Epidermal melanocyte (primary cell): ENCODE measurements at regions not wholly inside any gene's neighbourhood (a gene's known extent, or its start where the extent isn't known, plus 50 kb on each side); places are given as distances from the start of the nearest gene placed in this dataset.

ENCODE experiments used
- DNase-seq: peaks from one replicate; pipeline ENCODE4 v3.0.0; 2011; ENCODE audit warnings: low spot score; ENCODE audit not compliant: insufficient read length

DNA sequence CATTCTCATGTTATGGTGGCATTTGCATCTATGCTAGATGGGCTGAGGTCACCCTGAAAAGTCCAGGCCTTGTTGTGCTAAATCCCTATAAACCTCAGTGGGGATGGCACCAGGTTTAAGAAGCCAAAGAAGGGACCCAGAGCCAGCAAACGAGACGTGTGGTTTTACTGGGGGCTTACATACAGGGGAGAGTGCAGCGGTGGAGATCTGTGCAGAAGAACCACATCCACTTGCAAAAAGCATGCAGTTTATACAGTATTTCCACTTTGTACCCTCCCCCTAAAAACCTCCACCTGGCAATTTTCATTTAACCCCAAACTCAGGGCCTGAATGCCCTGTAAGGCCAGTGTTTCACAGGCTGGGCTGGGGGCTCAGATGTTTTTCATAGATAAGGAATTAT lies 134.9 kb upstream of the GATB start:
- no peak for DNase-seq

- no peak for DNase-seq
Observed at GRCh38 chr4:151894246-151894645, 133.4 kb upstream of the GATB start.

- no peak for DNase-seq
Observed at GRCh38 chr4:151888367-151888866, 127.6 kb upstream of the GATB start.

- no peak for DNase-seq
Observed at GRCh38 chr4:151887816-151888180, 127.0 kb upstream of the GATB start.

GRCh38 chr4:151887031-151887815 lies 126.4 kb upstream of the GATB start:
- no peak for DNase-seq

DNA sequence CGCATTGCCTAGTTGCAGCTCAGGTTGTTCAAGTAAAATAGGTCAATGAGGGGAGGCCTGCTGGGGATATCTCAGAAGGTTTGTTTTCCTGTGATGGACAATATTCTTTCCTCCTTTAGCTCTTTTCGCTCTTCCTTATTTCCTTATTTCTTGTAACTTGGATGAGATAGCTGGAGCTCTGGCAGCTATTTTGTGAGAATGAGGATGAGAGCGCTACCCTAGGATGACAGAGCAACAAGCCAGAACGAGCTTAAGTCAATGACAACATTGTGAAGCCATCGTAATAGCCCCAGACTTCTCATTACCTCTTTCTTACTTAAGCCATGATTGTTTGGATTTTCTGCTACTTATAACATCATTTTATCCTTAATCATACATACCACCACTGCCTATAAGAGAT lies 124.3 kb upstream of the GATB start:
- DNase-seq: no peak

DNA sequence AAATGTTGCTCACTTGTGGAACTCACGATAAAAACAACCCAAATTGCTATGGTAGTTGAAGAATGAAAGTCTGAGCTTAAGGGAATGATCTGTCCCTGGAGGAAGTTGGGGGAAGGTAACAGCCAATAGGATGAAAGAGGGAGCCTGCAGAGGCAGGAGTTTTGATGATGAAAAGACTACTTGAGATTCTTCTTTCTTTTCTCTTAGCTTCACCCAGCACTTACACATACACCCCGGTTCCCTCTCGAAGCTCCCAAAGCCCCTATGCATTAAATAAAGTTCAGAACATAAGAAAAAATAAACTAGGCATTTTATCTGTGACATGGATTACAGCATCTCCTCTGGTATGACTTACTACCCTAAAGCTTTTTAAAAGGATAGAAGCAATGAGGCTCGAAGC lies 122.9 kb upstream of the GATB start:
- no peak for DNase-seq

GRCh38 chr4:151882072-151882803 lies 121.4 kb upstream of the GATB start:
- no peak for DNase-seq

- no peak for DNase-seq
Observed at GRCh38 chr4:151879705-151880445, 119.1 kb upstream of the GATB start.

- no peak for DNase-seq
Observed at GRCh38 chr4:151876381-151876988, 115.7 kb upstream of the GATB start.

DNA sequence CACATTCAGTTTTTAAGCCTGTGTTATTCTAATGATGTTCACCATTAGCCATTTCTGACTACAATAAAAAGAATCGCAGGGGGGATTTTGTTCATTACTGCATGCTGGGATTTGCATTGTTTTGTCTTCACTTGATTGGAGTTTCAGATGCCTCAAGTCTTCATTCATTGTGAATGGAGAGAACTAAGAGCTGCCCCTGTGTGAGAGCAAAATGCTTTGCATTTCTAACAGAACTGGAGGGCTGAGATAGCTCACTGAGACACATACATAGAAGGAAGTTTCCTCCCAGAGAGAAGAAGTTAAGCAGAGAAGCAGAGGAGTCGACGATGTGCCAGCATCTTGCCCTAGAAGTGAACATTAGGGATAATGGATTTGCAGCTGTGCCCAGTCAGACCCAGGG lies 113.5 kb upstream of the GATB start:
- no peak for DNase-seq

DNA sequence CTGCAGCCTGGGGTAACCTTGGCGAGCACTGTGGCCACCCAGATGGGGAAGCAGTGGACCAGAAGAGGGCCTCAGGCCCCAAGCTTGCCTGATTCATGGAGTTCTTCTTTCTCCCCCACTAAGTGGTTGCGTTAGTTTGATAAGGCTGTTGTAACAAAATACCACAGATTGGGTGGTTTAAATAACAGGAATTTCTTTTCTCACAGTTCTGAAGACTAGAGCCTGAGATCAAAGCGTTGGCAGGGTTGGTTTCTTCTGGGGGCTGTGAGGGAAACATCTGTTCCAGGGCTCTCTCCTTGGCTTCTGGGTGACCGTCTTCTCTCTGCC lies 105.7 kb upstream of the GATB start:
- DNase-seq: no peak

GRCh38 chr4:151865744-151866591 lies 105.2 kb upstream of the GATB start:
- DNase-seq: no peak

- DNase-seq: no peak
Observed at GRCh38 chr4:151865312-151865711, 104.5 kb upstream of the GATB start.

DNA sequence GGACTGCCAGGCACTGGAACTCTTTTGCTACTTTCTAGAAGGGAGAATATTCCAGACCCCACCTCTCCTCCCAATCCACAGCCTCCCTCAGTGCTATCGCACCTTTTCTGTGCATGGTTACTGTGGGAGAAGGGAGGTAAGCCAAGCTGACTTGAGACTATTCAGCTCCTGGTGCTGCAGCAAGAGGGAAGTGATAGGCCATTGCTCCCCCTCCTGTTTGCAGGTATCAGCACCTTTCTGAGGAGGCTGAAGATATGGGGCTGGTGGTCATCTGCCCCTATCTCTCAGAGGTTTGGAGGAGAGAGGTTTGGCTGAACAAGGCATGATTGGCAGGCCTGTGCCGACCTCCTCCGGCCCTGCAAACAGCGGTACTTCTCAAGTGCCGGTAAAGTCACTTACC lies 103.3 kb upstream of the GATB start:
- no peak for DNase-seq

- no peak for DNase-seq
Observed at GRCh38 chr4:151862766-151863165, 102.0 kb upstream of the GATB start.

DNA sequence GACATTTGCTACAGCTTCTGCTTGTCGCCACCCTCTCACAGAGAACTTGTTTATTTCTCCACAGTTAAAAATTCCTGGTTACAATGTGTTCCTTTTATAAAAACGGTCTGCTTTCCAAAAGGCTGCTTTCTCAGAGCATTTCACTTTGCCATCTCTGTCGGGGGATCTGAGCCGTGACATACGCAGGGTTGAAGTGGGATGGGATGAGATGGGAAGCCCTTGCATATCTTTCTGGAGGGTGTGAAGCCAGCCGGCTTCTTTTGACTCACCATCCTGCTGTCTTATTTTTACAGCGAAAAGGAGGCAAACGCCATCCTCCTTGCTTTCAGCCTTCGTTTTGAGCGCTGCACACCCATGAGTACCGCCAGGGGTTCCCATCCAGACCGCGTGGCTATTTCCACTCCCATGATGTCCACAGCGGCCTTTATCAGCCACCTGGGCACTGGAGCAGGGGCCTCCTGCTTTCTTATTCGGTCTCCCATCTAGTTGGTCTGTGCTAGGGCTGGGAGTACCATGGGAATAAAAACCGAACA lies 99.8 kb upstream of the GATB start:
- DNase-seq: no peak

DNA sequence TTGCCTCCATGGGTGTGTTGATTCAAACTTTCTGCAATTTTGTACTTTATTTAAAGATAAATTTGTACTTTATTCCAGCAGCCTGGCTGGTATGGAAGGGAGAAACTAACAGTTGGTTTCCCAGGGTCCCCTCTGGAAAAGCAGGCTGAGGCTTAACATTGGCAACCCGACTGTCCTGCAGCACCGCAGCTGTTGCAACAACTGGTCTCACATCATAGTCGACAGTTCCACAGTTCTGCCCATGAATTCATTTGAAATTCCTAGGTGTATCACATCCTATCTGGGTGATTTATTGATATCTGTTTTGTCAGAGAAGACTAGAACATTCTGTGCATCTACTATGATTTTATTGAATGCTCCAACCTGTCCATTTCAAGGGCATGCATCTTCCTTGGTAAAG lies 98.8 kb upstream of the GATB start:
- DNase-seq: no peak

GRCh38 chr4:151858356-151858755 lies 97.5 kb upstream of the GATB start:
- DNase-seq: no peak

DNA sequence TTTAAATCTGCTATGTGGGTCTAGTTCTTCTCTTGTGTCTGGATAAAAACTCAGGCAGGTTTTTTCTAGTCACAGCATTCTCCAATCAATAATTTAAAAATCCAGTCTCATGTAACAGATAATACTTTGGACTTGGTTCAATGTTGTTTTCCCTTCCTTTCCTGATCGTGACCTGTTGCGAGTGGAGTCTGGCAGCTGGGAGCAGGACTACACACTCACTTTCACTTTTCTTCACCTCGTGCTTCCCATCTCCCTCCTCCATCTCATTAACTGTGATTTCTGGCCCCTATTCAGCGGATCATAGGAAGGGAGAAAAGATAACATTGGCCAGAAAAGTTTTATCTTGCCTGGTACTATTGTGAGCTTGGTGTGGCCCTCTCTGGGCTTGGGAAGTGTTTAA lies 96.6 kb upstream of the GATB start:
- DNase-seq: no peak

DNA sequence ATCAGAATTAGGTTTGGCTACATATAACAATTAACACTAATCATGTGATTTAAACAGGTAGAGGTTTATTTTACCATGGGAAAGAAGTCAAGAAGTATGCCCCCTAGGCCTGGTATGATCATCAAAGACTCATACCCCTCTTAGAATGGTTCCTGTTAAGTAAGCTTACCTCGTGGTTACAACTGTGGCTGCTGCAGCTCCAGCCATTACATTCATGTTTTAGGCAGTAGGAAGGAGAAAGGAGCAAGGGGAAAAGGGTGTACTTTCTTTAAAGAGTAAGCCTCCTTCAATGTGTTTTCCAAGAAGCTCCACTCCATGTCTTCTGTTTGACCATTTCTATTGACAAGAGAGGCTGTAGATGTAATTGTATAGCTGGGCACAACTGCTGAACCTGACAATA lies 94.9 kb upstream of the GATB start:
- no peak for DNase-seq
